Left renal pelvis (tissue), 4 donors: ENCODE measurements at regions not wholly inside any gene's neighbourhood (a gene's known extent, or its start where the extent isn't known, plus 50 kb on each side); places are given as distances from the start of the nearest gene placed in this dataset.
"Not testable (repeated sequence)": the region's sequence is repeated elsewhere in the genome, so short reads cannot be mapped to it uniquely, and the experiment has no call there.

Experiments
- DNase-seq, 4 donors: peaks; one replicate each; pipeline ENCODE4 v3.0.0-alpha.2; 2013; ENCODE audit warnings: low read depth in 4 of 4, low spot score in 3 of 4

GRCh38 chr5:17032314-17032985 lies 96.4 kb upstream of the MYO10 start:
- not testable (repeated sequence) for DNase-seq

GRCh38 chr5:17034992-17035391 lies 98.9 kb upstream of the MYO10 start:
- not testable (repeated sequence) for DNase-seq

- no peak for DNase-seq
These were observed 101.7 kb upstream of the MYO10 start for GRCh38 chr5:17037751-17038150.

- DNase-seq = no peak
These were observed 103.1 kb upstream of the MYO10 start for GRCh38 chr5:17039170-17039569.

- no peak for DNase-seq
These were observed 106.0 kb upstream of the MYO10 start for GRCh38 chr5:17042041-17042440.

GRCh38 chr5:17046320-17046719 lies 110.2 kb upstream of the MYO10 start:
- DNase-seq = no peak

GRCh38 chr5:17050236-17050635 lies 114.1 kb upstream of the MYO10 start:
- no peak for DNase-seq

GRCh38 chr5:17054911-17055310 lies 118.8 kb upstream of the MYO10 start:
- DNase-seq = no peak

- no peak for DNase-seq
These were observed 120.1 kb upstream of the MYO10 start for GRCh38 chr5:17056141-17056631.

GRCh38 chr5:17058438-17058837 lies 122.3 kb upstream of the MYO10 start:
- DNase-seq = no peak

GRCh38 chr5:17061973-17062470 lies 125.9 kb upstream of the MYO10 start:
- no peak for DNase-seq

- not testable (repeated sequence) for DNase-seq
These were observed 126.7 kb upstream of the MYO10 start for GRCh38 chr5:17062741-17063140.

- DNase-seq = no peak
These were observed 128.2 kb upstream of the MYO10 start for GRCh38 chr5:17064241-17064640.

GRCh38 chr5:17065458-17065857 lies 129.4 kb upstream of the MYO10 start:
- DNase-seq = no peak

GRCh38 chr5:17066026-17066425 lies 129.9 kb upstream of the MYO10 start:
- not testable (repeated sequence) for DNase-seq

- no peak for DNase-seq
These were observed 131.7 kb upstream of the MYO10 start for GRCh38 chr5:17067657-17068392.

GRCh38 chr5:17069995-17070511 lies 134.0 kb upstream of the MYO10 start:
- peak in 3 of 4 donors; percentile 51 to 63 (median 54) for DNase-seq

- no peak for DNase-seq
These were observed 134.6 kb upstream of the MYO10 start for GRCh38 chr5:17070647-17071046.

GRCh38 chr5:17075236-17075635 lies 139.1 kb upstream of the MYO10 start:
- no peak for DNase-seq

GRCh38 chr5:17076272-17076671 lies 140.2 kb upstream of the MYO10 start:
- no peak for DNase-seq

- DNase-seq = no peak
These were observed 139.8 kb upstream of the BASP1 start for GRCh38 chr5:17077440-17078233.
